Activated T-cell treated with anti-CD3 and anti-CD28 coated beads for 4 hours (primary cell): ENCODE measurements at regions not wholly inside any gene's neighbourhood (a gene's known extent, or its start where the extent isn't known, plus 50 kb on each side); places are given as distances from the start of the nearest gene placed in this dataset.
"Not testable (repeated sequence)": the region's sequence is repeated elsewhere in the genome, so short reads cannot be mapped to it uniquely, and the experiment has no call there.

ENCODE experiments used
- DNase-seq: peaks from one replicate; pipeline ENCODE4 v3.0.0-alpha.2; 2020

GRCh38 chr15:62275831-62276230 lies 110.7 kb upstream of the C2CD4B start:
- no peak for DNase-seq

DNA sequence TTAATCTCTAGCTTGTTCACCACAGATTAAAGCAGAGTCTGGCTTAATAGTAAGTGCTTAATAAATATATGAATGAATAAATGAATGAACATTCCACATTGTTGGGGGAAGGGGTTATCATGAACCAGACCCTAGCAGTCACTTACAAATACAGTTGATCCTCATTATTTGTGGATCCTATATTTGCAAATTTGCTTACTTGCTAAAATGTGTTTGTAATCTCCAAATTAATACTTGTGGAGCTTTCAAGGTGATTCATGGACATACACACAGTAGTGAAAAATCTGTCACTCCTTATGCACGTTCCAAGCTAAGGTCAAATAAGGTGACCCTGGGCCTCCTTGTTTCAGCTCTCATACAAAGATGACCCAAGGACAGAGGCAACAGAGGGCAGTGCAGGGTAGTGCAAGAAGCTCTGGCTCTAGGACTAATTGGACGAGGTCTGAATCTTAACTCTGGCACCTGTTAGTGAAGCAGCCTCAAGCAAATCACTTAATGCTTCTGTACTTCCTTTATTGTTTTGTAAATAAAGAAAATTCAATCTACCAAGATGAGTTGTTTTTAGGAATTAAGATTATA lies 112.8 kb upstream of the C2CD4B start:
- no peak for DNase-seq

DNA sequence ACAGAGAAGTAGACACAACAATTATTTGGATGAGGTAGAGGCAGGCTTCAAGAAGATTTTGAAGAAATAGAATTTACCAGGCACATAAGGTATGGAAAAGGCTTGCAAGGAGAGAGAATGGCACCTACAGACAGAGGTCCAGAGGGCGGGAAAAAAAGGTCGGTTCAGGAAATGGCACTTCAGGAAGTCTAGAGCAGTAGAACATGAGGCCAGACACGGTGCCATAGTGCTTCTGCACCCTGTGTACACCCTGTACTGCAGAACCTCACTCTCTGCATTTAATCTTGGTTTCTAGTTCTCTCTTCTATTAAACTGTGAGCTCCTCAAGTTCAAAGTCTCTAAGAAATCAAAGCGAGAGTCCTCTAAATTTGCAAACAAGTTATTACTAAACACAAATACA lies 113.4 kb upstream of the C2CD4B start:
- no peak for DNase-seq

- no peak for DNase-seq
Measured at GRCh38 chr15:62279041-62279440, 114.0 kb upstream of the C2CD4B start.

DNA sequence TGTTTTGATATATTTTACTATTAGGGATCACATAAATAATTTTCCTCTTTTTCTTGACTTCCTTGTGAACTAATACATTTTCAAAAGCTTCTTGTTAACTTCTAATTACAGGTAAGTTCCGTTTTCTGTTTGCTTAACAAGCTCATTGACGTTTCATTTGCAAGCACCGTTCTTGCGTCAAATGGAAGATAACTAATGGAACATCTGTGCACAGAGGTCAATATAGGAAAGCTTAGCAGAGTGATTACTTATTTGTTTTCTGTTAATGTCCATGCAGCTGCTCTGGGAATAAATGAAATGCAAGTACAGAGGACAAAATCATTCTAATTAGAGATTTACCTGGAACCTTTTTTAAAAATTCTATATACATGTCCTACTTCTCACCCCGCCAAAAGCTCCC lies 115.5 kb upstream of the C2CD4B start:
- no peak for DNase-seq

DNA sequence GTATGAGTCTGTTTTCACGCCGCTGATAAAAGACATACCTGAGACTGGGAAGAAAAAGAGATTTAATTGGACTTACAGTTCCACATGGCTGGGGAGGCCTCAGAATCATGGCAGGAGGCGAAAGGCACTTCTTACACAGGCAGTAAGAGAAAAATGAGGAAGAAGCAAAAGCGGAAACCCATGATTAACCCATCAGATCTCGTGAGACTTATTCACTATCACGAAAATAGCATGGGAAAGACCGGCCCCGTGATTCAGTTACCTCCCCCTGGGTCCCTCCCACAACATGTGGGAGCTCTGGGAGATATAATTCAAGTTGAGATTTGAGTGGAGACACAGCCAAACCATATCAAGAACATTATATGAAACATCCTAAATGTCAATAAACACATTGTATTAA lies 116.7 kb upstream of the C2CD4B start:
- not testable (repeated sequence) for DNase-seq

DNA sequence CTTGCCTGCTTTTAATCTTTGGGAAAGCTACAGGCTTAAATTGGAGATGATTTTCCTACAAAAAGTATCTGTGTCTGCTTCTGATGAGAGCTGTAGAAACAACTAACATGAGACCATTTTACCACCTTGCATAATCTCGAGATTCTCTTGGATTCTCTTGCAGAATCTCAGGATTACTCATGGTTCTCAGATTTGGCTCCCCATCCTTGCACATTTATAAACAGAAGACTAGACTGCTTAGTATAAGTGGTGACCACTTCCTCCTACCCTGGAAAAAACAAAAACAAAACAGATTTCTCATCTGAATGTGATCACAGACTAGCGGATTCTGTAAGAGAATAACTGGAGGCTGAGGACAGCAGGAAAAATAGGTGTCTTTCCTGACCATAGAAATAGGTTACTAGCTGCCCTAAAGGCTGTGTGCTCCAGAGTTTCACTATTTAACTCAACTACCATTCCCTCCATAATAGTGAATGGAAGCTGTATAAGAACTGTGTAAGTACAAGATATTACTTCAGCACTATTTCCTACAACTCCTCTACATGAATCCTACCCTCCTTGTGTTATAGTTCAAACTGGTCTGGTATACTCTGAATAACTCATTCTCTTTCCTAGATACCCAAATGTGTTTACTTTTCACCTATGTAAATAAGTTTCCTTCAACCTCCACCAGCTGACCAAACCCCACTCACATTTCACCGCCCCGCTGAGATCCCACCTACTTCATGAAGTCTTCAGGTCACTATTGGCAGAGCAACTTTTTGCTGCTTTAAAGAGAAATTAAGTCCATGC lies 122.2 kb upstream of the C2CD4B start:
- no peak for DNase-seq

- no peak for DNase-seq
Measured at GRCh38 chr15:62288361-62289017, 123.4 kb upstream of the C2CD4B start.

GRCh38 chr15:62291262-62291661 lies 126.2 kb upstream of the C2CD4B start:
- no peak for DNase-seq

- no peak for DNase-seq
Measured at GRCh38 chr15:62296756-62297507, 131.8 kb upstream of the C2CD4B start.

GRCh38 chr15:62297522-62297921 lies 132.4 kb upstream of the C2CD4B start:
- DNase-seq = no peak

- DNase-seq = no peak
Measured at GRCh38 chr15:62297933-62298332, 132.8 kb upstream of the C2CD4B start.

DNA sequence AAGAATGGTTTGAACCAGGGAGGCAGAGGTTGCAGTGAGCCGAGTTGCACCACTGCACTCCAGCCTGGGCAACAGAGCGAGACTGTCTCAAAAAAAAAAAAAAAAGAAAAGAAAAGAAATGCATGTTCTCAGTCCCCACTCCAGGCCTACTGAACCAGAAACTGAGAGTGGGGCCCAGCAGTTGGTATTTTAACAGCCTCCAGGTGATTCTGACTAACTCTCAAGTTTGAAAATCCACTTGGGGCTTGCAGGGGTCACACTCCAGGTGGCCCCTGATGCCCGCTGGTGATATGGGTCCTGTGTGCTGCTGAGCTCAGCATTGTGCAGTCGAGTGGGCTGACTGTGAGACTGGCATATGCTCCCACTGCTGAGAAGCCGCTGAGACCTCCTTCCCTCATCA lies 133.7 kb upstream of the C2CD4B start:
- DNase-seq = no peak

GRCh38 chr15:62299541-62299940 lies 134.5 kb upstream of the C2CD4B start:
- no peak for DNase-seq

GRCh38 chr15:62301993-62302675 lies 137.0 kb upstream of the C2CD4B start:
- no peak for DNase-seq

- DNase-seq = no peak
Measured at GRCh38 chr15:62306851-62307504, 141.9 kb upstream of the C2CD4B start.

GRCh38 chr15:62307551-62307950 lies 142.5 kb upstream of the C2CD4B start:
- DNase-seq = no peak

DNA sequence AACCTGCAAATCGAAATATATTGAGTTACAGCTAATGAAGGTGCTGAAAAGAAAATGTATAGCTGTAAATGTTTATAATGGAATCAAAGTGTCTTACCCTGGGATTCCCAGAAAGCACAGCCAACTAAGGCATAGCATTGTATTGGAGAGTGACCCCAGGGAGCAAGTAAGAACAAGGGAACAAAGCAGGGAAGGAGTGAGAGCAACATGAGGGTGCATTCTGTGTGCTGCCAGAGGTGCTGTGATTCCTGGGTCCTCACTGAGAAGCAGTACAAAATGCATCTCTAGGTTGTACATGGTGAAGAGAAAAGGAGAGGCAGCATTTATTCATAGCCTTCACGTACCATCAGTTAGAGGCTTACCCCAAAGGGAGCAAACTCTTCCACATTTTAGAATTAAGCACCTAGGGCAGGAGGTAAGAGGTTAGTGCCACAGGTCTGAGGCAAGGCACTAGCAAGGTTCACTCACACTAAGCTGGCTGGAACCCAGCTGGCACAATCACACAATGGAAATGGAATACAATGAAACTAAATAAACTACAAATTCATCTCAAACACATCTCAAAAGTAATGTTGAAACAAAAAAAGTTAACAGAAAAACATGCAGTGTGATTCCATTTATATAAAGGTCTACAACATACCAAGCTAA lies 151.5 kb upstream of the C2CD4B start:
- DNase-seq = no peak

DNA sequence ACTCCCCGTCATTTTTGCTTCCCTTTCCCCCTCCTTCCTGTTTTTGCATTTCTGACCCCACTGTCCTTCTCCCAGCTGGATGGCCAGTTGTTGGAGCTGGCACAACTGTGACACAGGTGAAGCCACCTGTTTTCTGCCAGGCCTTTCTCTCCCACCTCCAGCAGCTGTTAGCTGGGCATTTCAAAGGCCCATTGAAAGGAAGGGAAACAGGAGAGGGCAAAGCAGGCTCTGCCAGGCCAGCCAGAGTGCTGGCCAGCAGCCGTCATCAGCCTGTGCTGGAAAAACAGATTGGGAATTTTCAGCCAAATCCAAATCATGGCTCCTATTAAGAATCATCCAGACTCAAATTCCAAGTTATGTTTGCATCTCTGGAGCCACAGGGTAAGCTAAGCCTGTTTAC lies 155.2 kb upstream of the C2CD4B start:
- no peak for DNase-seq

DNA sequence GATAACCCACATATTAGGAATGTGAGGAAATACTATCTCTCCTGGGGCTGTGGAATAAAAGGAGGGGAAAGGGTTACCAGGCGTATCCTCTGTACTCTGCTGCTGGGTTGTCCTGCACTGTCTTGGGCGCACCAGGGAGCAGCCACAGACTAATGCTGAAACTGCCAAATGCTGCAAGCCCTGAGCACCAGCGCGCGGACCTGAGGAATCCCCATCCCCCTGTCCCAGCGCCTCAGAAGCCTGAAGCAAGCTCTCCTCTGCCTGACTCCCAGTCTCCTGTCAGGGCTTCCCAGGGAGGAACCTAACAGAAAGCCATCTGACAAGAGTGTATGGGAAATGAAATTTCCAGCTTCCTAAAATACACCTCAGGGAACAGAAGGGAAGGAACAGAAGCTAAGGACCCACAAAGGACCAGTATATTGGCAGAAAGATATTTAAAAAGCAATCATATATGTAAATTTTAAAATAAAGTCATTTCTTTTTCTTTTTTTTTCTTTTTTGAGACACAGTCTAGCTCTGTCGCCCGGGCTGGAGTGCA lies 158.3 kb upstream of the C2CD4B start:
- DNase-seq = no peak

GRCh38 chr15:62324382-62324781 lies 159.3 kb upstream of the C2CD4B start:
- DNase-seq = no peak

- no peak for DNase-seq
Measured at GRCh38 chr15:62325597-62325996, 160.5 kb upstream of the C2CD4B start.
